Mesenchymal stem cell (in vitro differentiated cells and primary cell): ENCODE measurements at regions not wholly inside any gene's neighbourhood (a gene's known extent, or its start where the extent isn't known, plus 50 kb on each side); places are given as distances from the start of the nearest gene placed in this dataset.
"Not testable (repeated sequence)": the region's sequence is repeated elsewhere in the genome, so short reads cannot be mapped to it uniquely, and the experiment has no call there.

ENCODE experiments used
- DNase-seq: peaks from one replicate; pipeline ENCODE4 v3.0.0-alpha.2; 2013
- H2AFZ ChIP-seq: one replicate; pipeline ENCODE4 v1.6.1; 2013; ENCODE audit warnings: low read depth, mild to moderate bottlenecking, control low read depth, inconsistent platforms, low read length, moderate library complexity
- H2AK5ac ChIP-seq: 2 replicates; pipeline ENCODE4 v1.6.1; 2013; ENCODE audit warnings: low read length, moderate library complexity, mild to moderate bottlenecking, inconsistent platforms; ENCODE audit not compliant: severe bottlenecking
- H2BK120ac ChIP-seq: one replicate; pipeline ENCODE4 v1.6.1; 2013; ENCODE audit warnings: low read depth, mild to moderate bottlenecking, inconsistent platforms, low read length, moderate library complexity
- H2BK12ac ChIP-seq, 2 experiments: one replicate each; pipeline ENCODE4 v1.6.1; 2013; ENCODE audit warnings: inconsistent platforms in 2 of 2, low read length in 2 of 2, mild to moderate bottlenecking in 2 of 2, moderate library complexity in 2 of 2, control low read depth in 1 of 2
- H2BK15ac ChIP-seq: one replicate; pipeline ENCODE4 v1.6.1; 2013; ENCODE audit warnings: mild to moderate bottlenecking, low read depth, inconsistent platforms; ENCODE audit not compliant: poor library complexity, severe bottlenecking
- H2BK5ac ChIP-seq: 2 replicates; pipeline ENCODE4 v1.6.1; 2013; ENCODE audit warnings: low read depth, mild to moderate bottlenecking, low read length, control low read depth, inconsistent platforms; ENCODE audit not compliant: poor library complexity, severe bottlenecking
- H3K14ac ChIP-seq, 2 experiments: one replicate each; pipeline ENCODE4 v1.6.1; 2013; ENCODE audit warnings: inconsistent platforms in 2 of 2, low read length in 2 of 2, control low read depth in 1 of 2, mild to moderate bottlenecking in 1 of 2, moderate library complexity in 1 of 2
- H3K18ac ChIP-seq, 2 experiments: one replicate each; pipeline ENCODE4 v1.6.1; 2013; ENCODE audit warnings: inconsistent platforms in 2 of 2, low read length in 2 of 2, control low read depth in 1 of 2, low read depth in 1 of 2, mild to moderate bottlenecking in 1 of 2
- H3K23ac ChIP-seq, 2 experiments: one replicate each; pipeline ENCODE4 v1.6.1; 2013; ENCODE audit warnings: inconsistent platforms in 2 of 2, low read length in 2 of 2, mild to moderate bottlenecking in 2 of 2, moderate library complexity in 2 of 2, control low read depth in 1 of 2
- H3K27ac ChIP-seq: 2 replicates; pipeline ENCODE4 v1.5.1; 2013; ENCODE audit warnings: mild to moderate bottlenecking, moderate library complexity, low read length, control low read depth, inconsistent platforms; ENCODE audit not compliant: poor library complexity, severe bottlenecking
- H3K27me3 ChIP-seq, 2 experiments: 2 replicates each; pipeline versions ENCODE4 v1.6.1 to v1.7.0; 2013; ENCODE audit warnings: low read length in 2 of 2, mild to moderate bottlenecking in 2 of 2, moderate library complexity in 2 of 2, control low read depth in 1 of 2, inconsistent platforms in 1 of 2; ENCODE audit not compliant: control insufficient read depth in 1 of 2, insufficient read depth in 1 of 2
- H3K36me3 ChIP-seq, 2 experiments: 2 replicates each; pipeline versions ENCODE4 v1.6.1 to v1.7.0; 2013; ENCODE audit warnings: low read length in 2 of 2, control low read depth in 1 of 2, inconsistent platforms in 1 of 2, low read depth in 1 of 2, mild to moderate bottlenecking in 1 of 2; ENCODE audit not compliant: insufficient read depth in 2 of 2, control insufficient read depth in 1 of 2
- H3K4ac ChIP-seq, 2 experiments: one replicate each; pipeline ENCODE4 v1.6.1; 2013; ENCODE audit warnings: inconsistent platforms in 2 of 2, low read length in 2 of 2, mild to moderate bottlenecking in 2 of 2, moderate library complexity in 2 of 2, control low read depth in 1 of 2, low read depth in 1 of 2
- H3K4me1 ChIP-seq: 2 replicates; pipeline ENCODE4 v1.6.1; 2013; ENCODE audit warnings: low read depth, low read length, control low read depth; ENCODE audit not compliant: control insufficient read depth, insufficient read depth
- H3K4me2 ChIP-seq: 2 replicates; pipeline ENCODE4 v1.6.1; 2013; ENCODE audit warnings: low read length, mild to moderate bottlenecking, inconsistent platforms; ENCODE audit not compliant: poor library complexity, severe bottlenecking
- H3K4me3 ChIP-seq, 2 experiments: 2 replicates each; pipeline versions ENCODE4 v1.5.1 to v1.7.0; 2013; ENCODE audit warnings: low read length in 2 of 2, mild to moderate bottlenecking in 2 of 2, control low read depth in 1 of 2, low read depth in 1 of 2; ENCODE audit not compliant: insufficient read depth in 1 of 2
- H3K79me1 ChIP-seq: replicated peaks from 2 replicates; pipeline ENCODE4 v1.6.1; 2013; ENCODE audit warnings: mild to moderate bottlenecking, control low read depth, low read length, inconsistent platforms; ENCODE audit not compliant: poor library complexity, severe bottlenecking
- H3K9ac ChIP-seq: 2 replicates; pipeline ENCODE4 v1.7.0; 2013; ENCODE audit warnings: mild to moderate bottlenecking, low read length, moderate library complexity
- H3K9me3 ChIP-seq: 2 replicates; pipeline ENCODE4 v1.7.0; 2013; ENCODE audit warnings: mild to moderate bottlenecking, low read length; ENCODE audit not compliant: control insufficient read depth
- H4K8ac ChIP-seq: one replicate; pipeline ENCODE4 v1.6.1; 2013; ENCODE audit warnings: inconsistent platforms, mild to moderate bottlenecking, low read length, moderate library complexity
- H4K91ac ChIP-seq: one replicate; pipeline ENCODE4 v1.6.1; 2013; ENCODE audit warnings: mild to moderate bottlenecking, low read length, inconsistent platforms
- WGBS: methylation state at CpG from one replicate; pipeline ENCODE4 v1.1.7; 2013; ENCODE audit warnings: mixed read lengths; 5-methylcytosine and 5-hydroxymethylcytosine counted together

GRCh38 chr1:83218036-83218716 lies 780.8 kb downstream of the TTLL7 start:
- H2BK12ac ChIP-seq, H2AK5ac ChIP-seq, H3K27me3 ChIP-seq, H3K9me3 ChIP-seq, H3K27ac ChIP-seq, H3K4ac ChIP-seq, H2BK15ac ChIP-seq, H2BK120ac ChIP-seq, H3K14ac ChIP-seq, H3K79me1 ChIP-seq, H3K4me1 ChIP-seq, H3K23ac ChIP-seq, H2AFZ ChIP-seq, H3K4me3 ChIP-seq, H3K36me3 ChIP-seq, H4K91ac ChIP-seq, H3K9ac ChIP-seq, H4K8ac ChIP-seq, DNase-seq, H3K18ac ChIP-seq, H3K4me2 ChIP-seq, H2BK5ac ChIP-seq: not testable (repeated sequence)
- WGBS, result 83% methylated on average over 3 of the region's 5 CpGs

GRCh38 chr1:83214317-83214716 lies 784.6 kb downstream of the TTLL7 start:
- not testable (repeated sequence) for H4K8ac ChIP-seq, H3K9ac ChIP-seq, H3K4me3 ChIP-seq, H3K4me1 ChIP-seq, H3K4ac ChIP-seq, H2BK15ac ChIP-seq, H3K9me3 ChIP-seq, H2AK5ac ChIP-seq, H4K91ac ChIP-seq, H3K14ac ChIP-seq, H3K4me2 ChIP-seq, H3K27ac ChIP-seq, H2BK120ac ChIP-seq, H2AFZ ChIP-seq, DNase-seq, H2BK12ac ChIP-seq, H3K18ac ChIP-seq, H3K36me3 ChIP-seq, H3K79me1 ChIP-seq, H3K23ac ChIP-seq, H2BK5ac ChIP-seq, H3K27me3 ChIP-seq

GRCh38 chr1:83213648-83214047 lies 785.3 kb downstream of the TTLL7 start:
- not testable (repeated sequence) for H3K27ac ChIP-seq, H3K23ac ChIP-seq, H3K36me3 ChIP-seq, H3K27me3 ChIP-seq, H2BK120ac ChIP-seq, H3K14ac ChIP-seq, H3K9me3 ChIP-seq, H2BK15ac ChIP-seq, H2AFZ ChIP-seq, H3K18ac ChIP-seq, H3K79me1 ChIP-seq, H3K4me1 ChIP-seq, H4K91ac ChIP-seq, H3K9ac ChIP-seq, DNase-seq, H3K4me2 ChIP-seq, H3K4me3 ChIP-seq, H2BK5ac ChIP-seq, H2AK5ac ChIP-seq, H3K4ac ChIP-seq, H2BK12ac ChIP-seq, H4K8ac ChIP-seq
- WGBS, result 99% methylated on average over 2 of the region's 3 CpGs

GRCh38 chr1:83212033-83212432 lies 786.9 kb downstream of the TTLL7 start:
- H2AK5ac ChIP-seq, H4K91ac ChIP-seq, H2BK120ac ChIP-seq, H3K4ac ChIP-seq, H3K79me1 ChIP-seq, H3K4me1 ChIP-seq, H2AFZ ChIP-seq, H3K36me3 ChIP-seq, H3K18ac ChIP-seq, H2BK15ac ChIP-seq, H3K4me3 ChIP-seq, H3K27ac ChIP-seq, H3K9me3 ChIP-seq, DNase-seq, H3K27me3 ChIP-seq, H2BK12ac ChIP-seq, H4K8ac ChIP-seq, H3K4me2 ChIP-seq, H2BK5ac ChIP-seq, H3K9ac ChIP-seq, H3K14ac ChIP-seq, H3K23ac ChIP-seq: not testable (repeated sequence)
